Stimulated activated CD4-positive, alpha-beta T cell treated with anti-CD3 and anti-CD28 coated beads, Interleukin-15, amount 100 ng/mL, for 1 hour (primary cell): ENCODE measurements at regions not wholly inside any gene's neighbourhood (a gene's known extent, or its start where the extent isn't known, plus 50 kb on each side); places are given as distances from the start of the nearest gene placed in this dataset.

Source experiments
- DNase-seq, 2 donors: peaks; one replicate each; pipeline ENCODE4 v3.0.0-alpha.2; 2020; ENCODE audit warnings: low read depth in 1 of 2, low spot score in 1 of 2

GRCh38 chr2:12514168-12514567, 202.6 kb upstream of the TRIB2 start:
- DNase-seq = no peak

GRCh38 chr2:12514631-12515437, 201.9 kb upstream of the TRIB2 start:
- DNase-seq = no peak

- no peak for DNase-seq
Measured at GRCh38 chr2:12515871-12516270, 200.9 kb upstream of the TRIB2 start.

GRCh38 chr2:12533337-12534005, 183.3 kb upstream of the TRIB2 start:
- no peak for DNase-seq

GRCh38 chr2:12534646-12535263, 182.0 kb upstream of the TRIB2 start:
- DNase-seq = no peak

- DNase-seq = no peak
Measured at GRCh38 chr2:12536976-12537375, 179.8 kb upstream of the TRIB2 start.

GRCh38 chr2:12538138-12538694, 178.5 kb upstream of the TRIB2 start:
- DNase-seq = no peak

- no peak for DNase-seq
Measured at GRCh38 chr2:12539336-12539735, 177.4 kb upstream of the TRIB2 start.

- DNase-seq = no peak
Measured at GRCh38 chr2:12539776-12540562, 176.8 kb upstream of the TRIB2 start.

- DNase-seq = no peak
Measured at GRCh38 chr2:12543076-12543977, 173.4 kb upstream of the TRIB2 start.

GRCh38 chr2:12543978-12544558, 172.7 kb upstream of the TRIB2 start:
- no peak for DNase-seq

- no peak for DNase-seq
Measured at GRCh38 chr2:12547566-12548170, 169.1 kb upstream of the TRIB2 start.

- DNase-seq = no peak
Measured at GRCh38 chr2:12548906-12549305, 167.8 kb upstream of the TRIB2 start.

- DNase-seq = no peak
Measured at GRCh38 chr2:12549641-12550040, 167.1 kb upstream of the TRIB2 start.

- DNase-seq = no peak
Measured at GRCh38 chr2:12552092-12552491, 164.6 kb upstream of the TRIB2 start.

- no peak for DNase-seq
Measured at GRCh38 chr2:12554224-12555011, 162.3 kb upstream of the TRIB2 start.

GRCh38 chr2:12555012-12555645, 161.6 kb upstream of the TRIB2 start:
- DNase-seq = peak in 1 of 2 donors; percentile 14

- no peak for DNase-seq
Measured at GRCh38 chr2:12556762-12557161, 160.0 kb upstream of the TRIB2 start.
